Endothelial cell of umbilical vein (primary cell): ENCODE measurements at regions not wholly inside any gene's neighbourhood (a gene's known extent, or its start where the extent isn't known, plus 50 kb on each side); places are given as distances from the start of the nearest gene placed in this dataset.

Source experiments
- BruUV-seq: library from RNA; stranded (reverse); fragments of 400-500 nt; replicated peaks from 2 replicates; lab custom pipeline; 2021; lab: Mats Ljungman, UMichigan
- CTCF ChIA-PET: fragments of 300-600, 350-600 bp; sonication (Branson Sonifier 250); formaldehyde crosslinking; loops from one replicate; lab custom pipeline; 2021; ENCODE audit warnings: antibody characterized with exemption, inconsistent platforms; lab: Charles Lee
- POLR2A ChIA-PET: fragments of 300-600, 350-600 bp; sonication (Branson Sonifier 250); formaldehyde crosslinking; loops from one replicate; lab custom pipeline; 2021; ENCODE audit warnings: antibody characterized with exemption, inconsistent platforms; lab: Charles Lee
- DNase-seq: peaks from one replicate; pipeline ENCODE4 v3.0.0-alpha.2; 2011; ENCODE audit warnings: low read depth, low spot score
- FAIRE-seq: peaks from 2 replicates; lab custom pipeline; 2011; peaks lifted over from hg19 to GRCh38; lab: Jason Lieb, UNC
- H2AFZ ChIP-seq: 2 replicates; pipeline ENCODE4 v1.6.0; 2012; ENCODE audit warnings: low read depth, low read length, control low read depth, inconsistent platforms
- H3K27ac ChIP-seq: 2 replicates; pipeline ENCODE4 v1.5.1; 2011; ENCODE audit warnings: low read depth, mild to moderate bottlenecking, control low read depth, low read length, moderate library complexity; ENCODE audit not compliant: insufficient read depth
- H3K27me3 ChIP-seq, 2 experiments: 2 replicates each; pipeline versions ENCODE4 v1.6.0 to v1.6.1; 2011; ENCODE audit warnings: low read length in 2 of 2, mixed read lengths in 1 of 2; ENCODE audit not compliant: control insufficient read depth in 2 of 2, insufficient read depth in 2 of 2
- H3K36me3 ChIP-seq, 2 experiments: 2 replicates in 1 of 2; 3 replicates in 1 of 2; pipeline ENCODE4 v1.5.1; 2011; ENCODE audit warnings: low read length in 2 of 2, mild to moderate bottlenecking in 1 of 2, moderate library complexity in 1 of 2; ENCODE audit not compliant: control insufficient read depth in 2 of 2, insufficient read depth in 2 of 2; ENCODE audit errors: extremely low read depth in 1 of 2
- H3K4me1 ChIP-seq: 3 replicates; pipeline ENCODE4 v1.5.1; 2011; ENCODE audit warnings: mild to moderate bottlenecking, low read length; ENCODE audit not compliant: control insufficient read depth, insufficient read depth; ENCODE audit errors: extremely low read depth
- H3K4me2 ChIP-seq: 2 replicates; pipeline ENCODE4 v1.6.1; 2011; ENCODE audit warnings: low read length, control low read depth, mixed read lengths; ENCODE audit not compliant: insufficient read depth
- H3K4me3 ChIP-seq, 3 experiments: fragments of 200-600 bp in 1 of 3; sonication (generic), shearing (Covaris generic) in 1 of 3; replicated peaks in 1 of 3; 2 replicates each; pipeline ENCODE4 v1.5.1; 2011 to 2016; ENCODE audit warnings: control low read depth in 3 of 3, low read length in 3 of 3, mild to moderate bottlenecking in 2 of 3, inconsistent platforms in 1 of 3, low read depth in 1 of 3, moderate library complexity in 1 of 3; ENCODE audit not compliant: insufficient read depth in 1 of 3
- H3K79me2 ChIP-seq: 2 replicates; pipeline ENCODE4 v1.6.0; 2012; ENCODE audit warnings: low read length, inconsistent platforms; ENCODE audit not compliant: control insufficient read depth, insufficient read depth
- H3K9ac ChIP-seq: replicated peaks from 2 replicates; pipeline ENCODE3; 2011; ENCODE audit warnings: low read length, control low read depth; ENCODE audit not compliant: insufficient read depth; ENCODE audit errors: extremely low read depth
- H3K9me1 ChIP-seq: replicated peaks from 3 replicates; pipeline ENCODE4 v1.6.0; 2011; ENCODE audit warnings: mild to moderate bottlenecking, low read length; ENCODE audit not compliant: control insufficient read depth, insufficient read depth; ENCODE audit errors: extremely low read depth
- H3K9me3 ChIP-seq: replicated peaks from 2 replicates; pipeline ENCODE4 v1.5.1; 2012; ENCODE audit warnings: low read length, inconsistent platforms; ENCODE audit not compliant: control insufficient read depth, insufficient read depth
- H4K20me1 ChIP-seq: replicated peaks from 2 replicates; pipeline ENCODE3; 2011; ENCODE audit warnings: mild to moderate bottlenecking, low read length; ENCODE audit not compliant: control insufficient read depth, insufficient read depth; ENCODE audit errors: extremely low read depth
- EZH2 ChIP-seq: IDR thresholded peaks from 2 replicates; pipeline ENCODE4 v1.6.1; 2012; ENCODE audit warnings: borderline replicate concordance, low read depth, mild to moderate bottlenecking, moderate library complexity, low read length, inconsistent platforms; ENCODE audit not compliant: severe bottlenecking
- FOS ChIP-seq: IDR thresholded peaks from 2 replicates; pipeline ENCODE4 v1.6.1; 2011; ENCODE audit warnings: mild to moderate bottlenecking, low read length, moderate library complexity, borderline replicate concordance; ENCODE audit not compliant: insufficient read depth
- GATA2 ChIP-seq: IDR thresholded peaks from 2 replicates; pipeline ENCODE4 v1.7.0; 2011; ENCODE audit warnings: low read depth, mild to moderate bottlenecking, moderate library complexity, mixed read lengths, low read length; ENCODE audit not compliant: insufficient read length, insufficient read depth
- JUN ChIP-seq: IDR thresholded peaks from 2 replicates; pipeline ENCODE4 v1.6.1; 2011; ENCODE audit warnings: borderline replicate concordance, low read depth; ENCODE audit not compliant: insufficient read length, insufficient read depth
- MYC ChIP-seq: IDR thresholded peaks from one replicate; pipeline ENCODE4 v1.6.1; 2011; ENCODE audit warnings: mild to moderate bottlenecking, low read depth, low read length
- POLR2A ChIP-seq: IDR thresholded peaks from 2 replicates; pipeline ENCODE4 v1.6.1; 2012; ENCODE audit warnings: low read depth, mild to moderate bottlenecking, control low read depth, low read length
- POLR2AphosphoS5 ChIP-seq: IDR thresholded peaks from 2 replicates; pipeline ENCODE4 v1.6.1; 2012; ENCODE audit warnings: low read depth, mild to moderate bottlenecking, control low read depth, low read length, moderate library complexity; ENCODE audit not compliant: insufficient read depth
- dilution Hi-C: fragments of 300-500 bp; cut with MboI; formaldehyde crosslinking; loops from one replicate; pipeline ENCODE4 v1.15.0; 2019; ENCODE audit warnings: low sequenced_read_pairs; ENCODE audit not compliant: extremely low pct_ligation_motif_present
- intact Hi-C: fragments of 100-400 bp; cut with micrococcal nuclease; formaldehyde crosslinking; loops from one replicate; pipeline ENCODE4 v1.10.0; 2022
- TF ChIP-seq, protein P1 (sequence below): IDR thresholded peaks from 2 replicates; pipeline ENCODE4 v1.6.1; 2011; ENCODE audit not compliant: insufficient read depth, insufficient read length
- TF ChIP-seq, protein P2 (sequence below), 2 donors: IDR thresholded peaks; 1 replicate in 1 of 2; 2 replicates in 1 of 2; pipeline ENCODE4 v1.5.1; 2011; ENCODE audit warnings: low read length in 2 of 2, mild to moderate bottlenecking in 2 of 2, moderate library complexity in 2 of 2, control low read depth in 1 of 2, inconsistent platforms in 1 of 2, low read depth in 1 of 2; ENCODE audit not compliant: insufficient read depth in 1 of 2; ENCODE audit errors: extremely low read depth in 1 of 2

DNA sequence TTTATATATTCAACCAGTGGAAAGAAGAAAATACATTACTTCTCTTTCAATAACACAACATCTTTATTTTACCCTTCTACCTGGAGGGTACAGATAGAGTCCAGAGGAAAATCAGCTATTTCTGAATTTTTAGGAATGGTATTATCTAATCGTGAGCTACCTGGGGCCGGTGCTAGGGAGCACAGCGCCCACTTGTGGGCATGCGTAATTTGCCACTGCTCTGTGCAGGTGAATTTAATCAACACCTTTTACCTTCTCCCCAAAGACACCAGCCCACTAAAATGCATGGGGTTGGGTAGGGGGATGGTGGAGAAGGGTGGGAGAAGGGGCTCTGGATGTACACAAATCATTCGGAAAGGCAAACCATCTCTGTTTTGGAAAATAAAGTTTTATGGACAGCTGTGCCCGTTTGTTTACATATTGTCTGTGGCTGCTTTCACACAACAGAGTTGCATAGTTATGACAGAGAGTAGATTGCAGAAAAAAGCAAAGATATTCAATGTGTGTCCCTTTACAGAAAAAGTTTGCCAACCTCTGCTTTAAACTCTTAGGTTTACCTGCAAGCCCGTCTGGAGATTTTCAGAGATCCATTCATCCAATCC lies 51.5 kb upstream of the DCC start:
- DNase-seq (no peak), FAIRE-seq (no peak)
- H3K4me3 ChIP-seq, result no peak overlapping the region
- no peaks in the 10 kb centered on the region for H3K9me1 ChIP-seq
- no peaks in the 10 kb centered on the region for H4K20me1 ChIP-seq
- H2AFZ ChIP-seq, result no peak overlapping the region
- no peaks in the 10 kb centered on the region for H3K27me3 ChIP-seq
- H3K4me1 ChIP-seq, result no peaks in the 10 kb centered on the region
- H3K9me3 ChIP-seq, result peaks cover 2% of the 10 kb centered on the region
- no peak overlapping the region for H3K4me2 ChIP-seq
- intact Hi-C loops (loop anchor here (10.0 kb wide), 1 partner anchor 986 kb away; no protein-coding TSS in a partner anchor), dilution Hi-C loops (no loop called here)
- H3K27ac ChIP-seq, result no peak overlapping the region
- no peaks in the 10 kb centered on the region for H3K36me3 ChIP-seq
- POLR2A ChIA-PET, result no interaction called here
- H3K9ac ChIP-seq, result no peak overlapping the region
- no TSS peak for BruUV-seq
- H3K79me2 ChIP-seq, result no peaks in the 10 kb centered on the region
- CTCF ChIA-PET, result no interaction called here
- no peak for TF ChIP-seq POLR2A
- no peak for TF ChIP-seq EZH2
- no peak for TF ChIP-seq JUN
- TF ChIP-seq FOS, result no peak
- TF ChIP-seq POLR2AphosphoS5, result no peak
- TF ChIP-seq, protein P1, sequence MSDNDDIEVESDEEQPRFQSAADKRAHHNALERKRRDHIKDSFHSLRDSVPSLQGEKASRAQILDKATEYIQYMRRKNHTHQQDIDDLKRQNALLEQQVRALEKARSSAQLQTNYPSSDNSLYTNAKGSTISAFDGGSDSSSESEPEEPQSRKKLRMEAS, result no peak
- TF ChIP-seq MYC, result no peak
- TF ChIP-seq GATA2, result no peak
- TF ChIP-seq, protein P2, sequence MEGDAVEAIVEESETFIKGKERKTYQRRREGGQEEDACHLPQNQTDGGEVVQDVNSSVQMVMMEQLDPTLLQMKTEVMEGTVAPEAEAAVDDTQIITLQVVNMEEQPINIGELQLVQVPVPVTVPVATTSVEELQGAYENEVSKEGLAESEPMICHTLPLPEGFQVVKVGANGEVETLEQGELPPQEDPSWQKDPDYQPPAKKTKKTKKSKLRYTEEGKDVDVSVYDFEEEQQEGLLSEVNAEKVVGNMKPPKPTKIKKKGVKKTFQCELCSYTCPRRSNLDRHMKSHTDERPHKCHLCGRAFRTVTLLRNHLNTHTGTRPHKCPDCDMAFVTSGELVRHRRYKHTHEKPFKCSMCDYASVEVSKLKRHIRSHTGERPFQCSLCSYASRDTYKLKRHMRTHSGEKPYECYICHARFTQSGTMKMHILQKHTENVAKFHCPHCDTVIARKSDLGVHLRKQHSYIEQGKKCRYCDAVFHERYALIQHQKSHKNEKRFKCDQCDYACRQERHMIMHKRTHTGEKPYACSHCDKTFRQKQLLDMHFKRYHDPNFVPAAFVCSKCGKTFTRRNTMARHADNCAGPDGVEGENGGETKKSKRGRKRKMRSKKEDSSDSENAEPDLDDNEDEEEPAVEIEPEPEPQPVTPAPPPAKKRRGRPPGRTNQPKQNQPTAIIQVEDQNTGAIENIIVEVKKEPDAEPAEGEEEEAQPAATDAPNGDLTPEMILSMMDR (IDR thresholded peaks at IDR 0.05; ENCODE audit: extremely low read depth in 1 of 2, insufficient read depth in 1 of 2, low read depth in 1 of 2, low read length in 2 of 2), result no peak
